ENCODE measurements at regions not wholly inside any gene's neighbourhood (a gene's known extent, or its start where the extent isn't known, plus 50 kb on each side); places are given as distances from the start of the nearest gene placed in this dataset.

DNA sequence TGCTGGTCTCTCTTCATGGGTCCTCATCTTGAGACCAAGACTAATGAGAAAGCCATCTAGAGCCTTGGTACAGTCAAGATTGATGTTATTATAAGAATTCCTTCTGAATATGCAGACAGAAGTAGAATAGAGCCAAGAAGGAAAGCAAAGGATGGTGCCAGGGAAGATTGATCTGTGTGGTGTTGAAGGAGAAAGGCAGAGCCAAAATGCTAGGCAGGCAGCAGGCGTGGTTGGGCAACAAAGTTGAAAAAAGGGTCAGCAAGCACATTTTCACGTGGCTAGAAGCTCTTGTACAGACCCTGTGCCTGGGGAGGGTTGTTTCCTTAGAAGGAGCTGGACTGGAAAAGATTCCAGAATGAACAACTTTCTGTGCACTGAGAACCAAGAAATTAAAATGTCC, 319.7 kb upstream of the ARGLU1 start:
- no peak for DNase-seq (ENCODE audit: low read depth in 2 of 2)

DNA sequence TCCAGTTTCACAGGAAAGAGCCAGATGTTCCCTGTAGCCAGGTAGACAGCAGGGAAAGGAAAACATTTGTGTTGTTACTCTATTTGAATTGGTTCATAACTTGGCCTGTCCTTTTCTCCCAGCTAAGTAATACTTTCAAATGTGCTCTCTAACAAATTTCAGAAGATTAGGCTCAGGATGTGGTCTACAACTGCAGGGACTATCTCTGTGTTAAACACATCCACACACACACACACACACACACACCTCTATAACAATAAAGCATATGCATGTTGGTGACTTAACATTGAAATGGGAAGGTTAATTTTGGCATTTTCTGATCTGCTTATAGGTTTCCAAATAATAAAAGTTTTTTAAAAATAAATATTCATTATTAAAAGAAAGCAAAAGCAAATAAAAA, 316.0 kb upstream of the ARGLU1 start:
- no peak for DNase-seq (ENCODE audit: low read depth in 2 of 2)

DNA sequence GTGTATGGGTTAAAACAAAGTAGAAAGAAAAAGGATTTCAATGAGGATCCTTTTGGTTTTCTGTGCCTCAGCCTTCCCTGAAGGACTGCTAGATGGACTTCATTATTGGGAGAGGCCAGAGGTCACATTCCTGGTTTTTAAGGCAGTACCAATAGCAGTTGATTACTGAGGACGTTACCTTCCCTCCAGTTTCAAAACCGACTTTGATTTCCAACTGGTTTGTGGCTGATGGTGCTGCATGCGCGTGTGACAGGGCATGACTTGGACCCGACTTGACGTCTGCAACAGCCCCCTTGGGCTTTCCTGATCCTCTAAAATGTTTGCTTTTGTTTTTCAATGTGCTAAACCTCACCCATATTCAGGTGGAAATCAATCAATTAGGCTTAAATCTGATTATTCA, 314.3 kb upstream of the ARGLU1 start:
- DNase-seq (ENCODE audit: low read depth in 2 of 2), result no peak

DNA sequence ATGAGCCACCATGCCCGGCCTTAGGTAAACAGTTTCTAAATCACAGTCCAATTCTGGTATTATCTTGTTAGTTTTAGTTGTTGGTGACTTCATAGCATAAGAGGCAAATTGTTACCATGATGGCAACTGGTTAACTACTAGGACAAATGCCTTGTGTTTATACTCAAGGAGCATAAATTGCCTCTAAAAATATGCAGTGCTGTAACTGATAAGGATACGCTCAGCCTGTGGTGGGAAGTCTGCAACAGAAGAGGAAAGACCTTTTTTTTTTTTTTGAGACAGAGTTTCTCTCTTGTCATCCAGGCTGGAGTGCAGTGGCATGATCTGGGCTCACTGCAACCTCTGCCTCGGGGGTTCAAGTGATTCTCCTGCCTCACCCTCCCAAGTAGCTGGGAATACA, 311.9 kb upstream of the ARGLU1 start:
- DNase-seq (ENCODE audit: low read depth in 2 of 2), result no peak

DNA sequence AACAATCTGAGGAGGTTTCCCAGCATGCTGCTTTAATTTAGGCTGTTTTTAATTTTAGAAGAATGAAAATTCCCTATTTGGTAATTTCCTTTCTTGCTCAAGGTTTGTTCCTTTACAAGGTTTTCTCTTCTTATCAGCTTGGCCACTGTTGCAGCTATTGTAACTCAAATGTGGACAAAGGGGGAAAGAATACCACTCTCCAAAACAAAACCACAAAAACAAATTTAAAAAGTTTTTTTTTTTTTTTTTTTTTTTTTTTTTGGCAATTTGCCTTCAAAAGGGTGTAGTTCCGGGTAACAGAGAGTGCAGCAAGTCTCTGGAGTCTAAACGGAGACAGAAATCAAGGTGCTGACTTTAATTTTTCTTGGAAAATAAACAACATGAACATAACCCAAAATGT, 306.4 kb upstream of the ARGLU1 start:
- no peak for DNase-seq (ENCODE audit: low read depth in 2 of 2)

DNA sequence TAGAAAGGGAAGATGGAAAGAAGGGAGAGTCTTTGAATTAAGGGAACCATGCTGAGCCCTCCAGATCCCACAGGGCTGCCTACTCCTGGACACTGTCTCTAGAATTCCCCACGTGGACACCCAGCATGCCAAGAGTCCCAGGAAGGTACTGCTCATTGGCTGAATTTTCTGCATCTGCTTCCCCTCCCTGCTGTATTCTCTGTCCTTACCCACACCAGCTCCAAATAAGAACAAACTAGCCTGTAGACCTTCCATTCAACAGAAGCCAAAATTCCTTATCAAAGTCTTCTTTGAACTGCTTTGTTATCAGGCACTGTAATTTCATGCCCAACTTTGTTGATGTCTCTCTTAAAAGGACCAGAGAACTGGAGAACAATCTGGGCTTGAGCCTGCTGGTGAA, 305.9 kb upstream of the ARGLU1 start:
- no peak for DNase-seq (ENCODE audit: low read depth in 2 of 2)

DNA sequence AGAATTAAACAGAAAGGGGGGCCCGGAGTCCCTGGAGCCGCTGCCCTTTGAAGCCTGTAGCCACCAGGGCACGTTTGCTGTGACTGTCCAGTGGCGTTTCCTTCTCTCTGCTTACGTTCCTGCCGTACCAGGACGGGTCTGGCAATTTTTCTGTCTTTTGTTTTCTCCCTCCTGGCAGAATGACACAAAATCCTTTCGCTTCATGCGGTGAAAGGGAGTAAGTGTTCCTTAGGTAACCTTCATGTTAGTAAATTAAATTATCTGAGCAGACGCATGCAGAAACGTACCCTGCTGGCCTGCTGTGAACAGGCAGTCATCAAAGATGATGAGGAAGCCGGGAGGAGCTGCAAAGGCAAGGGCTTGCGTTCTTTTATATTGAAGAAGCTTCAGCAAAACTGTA, 299.3 kb upstream of the ARGLU1 start:
- no peak for DNase-seq (ENCODE audit: low read depth in 2 of 2)

DNA sequence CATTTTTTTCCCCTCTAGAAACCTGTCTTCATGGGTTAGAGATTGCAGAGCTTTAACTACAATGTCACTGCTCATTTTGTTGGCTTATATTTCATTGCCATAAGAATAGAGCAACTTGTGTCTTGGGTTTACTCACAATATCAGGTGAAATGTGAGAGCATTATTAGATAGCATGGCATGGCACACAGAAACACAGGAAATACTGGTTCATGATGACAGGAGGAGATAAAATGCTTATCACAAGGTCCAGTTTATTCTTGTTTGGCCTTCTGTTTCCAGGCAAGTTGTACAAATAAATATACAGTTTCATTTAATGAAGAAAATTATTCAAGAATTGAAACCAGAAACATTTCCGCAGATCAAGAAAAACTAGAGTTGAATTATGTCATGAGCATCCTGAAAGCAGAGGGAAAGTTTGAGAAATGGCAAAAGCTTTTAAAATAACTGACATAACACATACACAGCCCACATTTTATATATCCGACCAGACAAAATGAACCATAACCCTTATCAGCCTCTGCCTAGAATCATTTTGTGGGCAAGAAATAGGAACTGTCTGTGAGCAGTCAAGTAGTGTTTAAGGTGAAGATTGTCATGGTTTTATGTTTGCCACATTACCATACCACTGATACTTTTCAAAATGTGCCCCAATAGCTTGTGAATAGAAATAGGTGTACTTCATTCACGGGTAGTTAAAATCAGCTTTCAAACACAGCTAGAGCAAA, 297.9 kb upstream of the ARGLU1 start:
- DNase-seq (ENCODE audit: low read depth in 2 of 2), result no peak

DNA sequence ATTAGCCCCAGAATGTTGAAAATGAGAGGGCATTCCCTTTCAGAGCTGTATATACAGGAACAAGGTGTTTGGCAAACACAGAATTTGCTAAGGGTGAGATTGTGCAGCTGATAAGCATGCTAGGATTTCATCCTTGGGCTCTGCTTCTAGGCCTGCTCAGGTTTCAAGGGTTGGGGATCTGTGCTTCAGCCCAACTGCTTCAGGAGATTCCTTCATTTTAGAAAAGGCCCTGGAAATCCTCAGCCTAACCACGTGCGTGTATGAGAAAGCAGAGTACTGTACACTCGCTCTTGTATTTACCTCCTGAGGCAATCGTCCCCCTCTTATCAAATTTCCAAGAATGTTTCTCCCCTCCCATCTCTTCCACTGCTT, 291.6 kb upstream of the ARGLU1 start:
- DNase-seq (ENCODE audit: low read depth in 2 of 2), result no peak

DNA sequence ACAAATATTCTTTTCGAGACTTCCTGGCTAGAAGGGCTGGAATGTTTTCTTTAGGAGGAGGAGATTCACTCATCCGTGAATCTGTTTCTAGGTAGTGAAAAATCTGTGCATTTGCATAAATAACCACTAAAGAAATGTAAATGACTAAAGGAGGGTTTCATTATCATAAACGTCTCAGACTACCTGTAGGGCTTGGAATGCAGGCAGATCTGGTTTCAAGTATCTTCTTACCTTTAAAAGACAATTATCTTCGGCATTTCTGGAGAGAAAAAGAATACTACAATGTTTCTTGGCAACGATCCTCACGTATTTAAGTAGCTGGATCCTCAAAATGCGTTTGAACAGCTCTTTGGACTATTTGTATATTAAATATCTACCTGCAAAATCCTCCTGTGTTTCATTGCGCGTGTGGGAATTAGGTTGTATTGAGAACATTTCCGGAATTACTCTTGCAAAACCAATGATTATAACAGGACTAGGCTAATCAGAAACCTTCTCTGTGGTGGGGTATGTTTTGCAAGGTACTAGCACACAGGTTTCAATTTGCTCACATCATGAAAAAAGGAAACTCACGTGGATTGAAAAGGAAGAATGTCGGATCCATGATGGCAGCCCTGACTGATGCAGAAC, 291.1 kb upstream of the ARGLU1 start:
- DNase-seq (ENCODE audit: low read depth in 2 of 2), result no peak

DNA sequence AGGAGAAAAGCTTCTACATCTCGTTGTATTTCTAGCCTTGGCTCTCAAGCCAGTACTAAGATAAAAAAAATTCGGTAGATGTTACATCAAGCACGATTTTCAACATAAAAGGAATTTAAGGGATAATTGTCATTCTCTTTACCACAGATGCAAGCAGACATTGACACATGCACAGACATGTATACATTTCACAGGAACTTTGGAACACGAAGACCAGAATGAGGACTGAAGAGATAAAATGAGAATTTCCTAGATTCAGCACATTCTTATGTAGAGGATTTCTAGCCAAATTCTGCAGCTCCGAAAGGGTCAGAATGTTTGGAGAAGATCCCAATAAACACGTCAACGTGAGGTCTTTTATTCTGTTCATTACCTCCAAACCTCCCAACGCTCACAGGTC, 284.5 kb upstream of the ARGLU1 start:
- no peak for DNase-seq (ENCODE audit: low read depth in 2 of 2)

DNA sequence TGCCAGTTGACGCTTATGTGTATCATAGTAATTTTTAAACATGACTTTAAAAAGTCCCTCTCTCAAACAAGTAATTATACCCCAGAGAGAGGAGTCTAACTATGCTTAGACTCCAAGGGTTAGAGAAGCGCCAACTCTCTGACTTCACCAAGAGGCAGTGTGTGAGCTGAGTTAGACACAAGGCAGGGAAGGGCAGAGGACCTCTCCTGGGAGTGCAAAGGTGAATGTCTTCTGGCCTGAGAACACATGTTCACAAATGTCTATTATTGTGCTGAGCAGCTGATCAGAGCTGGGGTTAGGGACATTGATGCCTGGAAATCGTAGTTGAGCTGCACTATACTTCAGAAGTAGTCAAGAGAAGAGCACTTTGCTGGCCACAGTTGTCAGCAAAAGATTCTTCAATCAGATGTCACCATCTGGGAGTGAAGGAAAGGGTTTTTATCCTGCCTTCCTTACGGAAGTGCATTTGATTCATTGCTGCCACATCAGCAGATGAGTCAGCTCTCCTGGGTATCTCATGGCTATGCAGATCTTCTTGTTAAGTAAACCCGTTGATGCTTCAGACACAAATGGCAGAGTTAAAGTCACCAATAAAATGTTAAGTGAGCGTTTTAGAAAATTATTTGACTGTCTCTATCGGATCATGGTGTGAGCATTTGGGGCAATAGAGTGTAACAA, 283.2 kb upstream of the ARGLU1 start:
- no peak for DNase-seq (ENCODE audit: low read depth in 2 of 2)

DNA sequence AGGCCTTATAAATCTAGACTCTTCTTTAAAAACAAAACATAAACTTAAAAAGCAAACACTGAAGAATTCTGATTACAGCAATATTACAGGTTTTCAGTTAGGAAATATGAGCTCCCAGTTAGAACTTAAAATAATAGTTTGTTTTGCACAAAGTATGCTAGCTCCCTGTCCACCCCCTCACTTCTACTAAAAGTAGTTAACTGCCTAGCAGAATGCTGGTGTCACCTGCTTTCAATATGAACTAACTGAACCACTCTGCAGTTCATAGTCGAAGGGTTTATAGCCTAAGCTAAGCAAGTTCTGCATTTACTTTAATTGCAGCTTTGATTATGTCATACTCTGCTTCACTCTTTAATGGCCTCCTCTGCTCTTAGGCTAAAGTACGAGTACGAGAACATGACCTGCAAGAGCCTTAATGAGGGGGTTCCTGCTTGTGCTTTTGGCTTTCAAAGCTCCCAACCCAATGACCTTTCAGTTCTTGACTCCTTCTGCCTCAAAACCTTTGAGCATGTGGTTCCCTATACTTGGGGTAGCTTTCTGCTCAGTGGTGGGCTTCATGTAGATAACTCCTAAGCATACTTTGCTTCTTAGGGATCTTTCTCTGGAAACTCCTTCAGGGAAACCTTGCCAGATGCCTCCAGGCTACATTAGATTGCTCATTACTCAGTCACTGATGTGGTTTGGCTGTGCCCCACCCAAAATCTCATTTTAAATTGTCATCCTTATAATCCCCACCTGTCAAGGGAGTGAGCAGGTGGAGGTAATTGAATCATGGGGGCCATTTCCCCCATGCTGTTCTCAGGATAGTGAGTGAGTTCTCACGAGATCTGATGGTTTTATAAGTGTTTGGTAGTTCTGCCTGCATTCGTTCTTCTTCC, 278.9 kb upstream of the ARGLU1 start:
- DNase-seq (ENCODE audit: low read depth in 2 of 2), result no peak

DNA sequence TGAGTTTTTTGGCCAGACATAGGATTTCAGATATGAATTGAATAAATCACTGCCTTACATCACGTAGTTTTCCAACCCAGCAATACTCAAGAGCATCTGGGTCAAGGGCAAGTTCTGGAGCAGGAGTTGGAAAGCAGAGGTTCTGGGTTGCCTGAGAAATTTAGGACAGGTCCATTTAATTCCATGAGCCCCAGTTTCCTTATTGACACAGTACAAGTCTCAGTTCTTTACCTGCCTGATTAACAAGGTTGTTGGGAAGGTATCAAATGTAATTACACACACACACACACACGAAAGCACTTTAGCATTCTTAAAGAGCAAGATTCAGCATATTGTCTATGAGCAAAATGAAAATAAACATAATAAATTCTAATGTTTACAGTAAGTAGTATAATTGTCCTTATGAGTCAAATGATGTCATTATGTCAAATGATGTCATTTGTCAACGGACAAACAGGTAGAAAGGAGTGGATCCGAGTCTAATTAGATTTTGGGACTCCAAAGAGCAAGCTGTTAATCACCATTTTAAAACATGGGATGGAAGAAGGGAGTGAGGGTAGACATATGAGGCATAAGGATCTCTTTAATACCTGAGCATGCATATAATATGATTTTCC, 268.4 kb upstream of the ARGLU1 start:
- no peak for DNase-seq (ENCODE audit: low read depth in 2 of 2)

DNA sequence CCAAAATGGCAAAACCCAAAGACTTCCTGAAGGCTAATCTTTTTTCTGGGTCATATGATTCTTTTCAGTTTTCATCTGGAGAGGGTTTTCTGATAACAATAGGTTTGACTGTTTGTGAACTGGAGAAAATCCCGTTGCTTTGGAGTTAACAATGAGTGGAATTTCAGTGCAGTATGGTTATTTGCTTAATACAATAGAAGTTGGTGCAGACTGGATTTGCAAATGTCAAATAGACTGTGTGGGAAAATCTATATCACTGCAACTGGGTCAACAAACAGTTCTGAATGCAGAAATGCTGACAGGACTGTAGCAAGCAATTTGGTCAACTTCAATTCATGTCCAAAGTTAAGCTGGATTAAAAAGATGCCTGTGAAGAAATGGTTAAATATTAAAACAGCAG, 267.5 kb upstream of the ARGLU1 start:
- DNase-seq (ENCODE audit: low read depth in 2 of 2), result no peak

DNA sequence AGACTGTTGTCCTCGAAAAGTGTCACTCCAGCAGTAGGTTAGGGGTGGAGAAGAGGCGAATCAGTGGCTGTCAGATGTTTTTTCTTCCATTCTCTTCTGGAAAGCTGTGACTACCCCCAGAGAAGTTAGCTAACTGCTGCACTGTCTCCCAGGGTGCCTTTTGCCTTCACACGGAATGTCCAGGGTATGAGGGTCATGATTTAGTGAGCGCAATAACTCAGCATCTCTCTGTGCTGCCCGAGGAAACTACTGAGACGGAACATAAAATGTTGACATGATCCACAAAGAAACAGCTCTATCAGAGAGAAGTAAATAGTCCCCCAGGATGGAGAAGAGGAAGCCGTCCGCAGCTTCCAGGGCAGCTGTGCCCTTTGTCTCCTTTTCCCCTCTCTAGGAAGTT, 254.0 kb upstream of the ARGLU1 start:
- no peak for DNase-seq (ENCODE audit: low read depth in 2 of 2)

DNA sequence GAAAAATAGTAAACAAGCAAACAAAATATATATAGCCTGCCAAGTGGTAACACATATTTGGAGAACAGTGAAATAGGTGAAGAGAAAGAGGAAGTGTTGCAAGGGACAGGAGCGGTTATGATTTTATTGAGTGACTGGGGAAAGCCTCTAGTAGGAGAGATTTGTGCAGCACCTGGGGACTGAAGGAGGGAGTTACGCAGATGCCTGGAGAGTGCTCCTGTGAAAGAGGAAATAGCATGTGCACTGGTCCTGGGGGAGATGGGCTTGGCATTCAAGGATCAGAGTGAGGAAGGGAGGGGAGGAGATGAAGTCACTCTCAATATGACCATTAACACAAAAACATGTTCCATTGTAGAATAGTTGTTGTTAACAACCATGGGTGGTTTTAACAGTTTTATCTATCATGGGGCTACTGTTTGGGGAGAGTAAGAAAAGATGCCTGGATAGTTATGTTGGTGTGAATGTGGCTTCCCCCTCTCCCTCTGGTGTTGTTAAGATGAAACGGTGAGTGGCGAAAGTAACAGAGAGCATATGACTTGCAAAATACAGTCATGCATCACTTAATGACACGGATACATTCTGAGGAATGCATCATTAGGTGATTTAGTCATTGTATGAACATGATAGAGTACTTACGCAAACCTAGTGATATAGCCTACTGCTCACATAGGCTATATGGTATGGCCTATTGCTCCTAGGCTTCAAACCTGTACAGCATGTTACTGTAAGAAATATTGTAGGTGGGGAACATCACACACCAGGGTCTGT, 251.7 kb upstream of the ARGLU1 start:
- no peak for DNase-seq (ENCODE audit: low read depth in 2 of 2)

DNA sequence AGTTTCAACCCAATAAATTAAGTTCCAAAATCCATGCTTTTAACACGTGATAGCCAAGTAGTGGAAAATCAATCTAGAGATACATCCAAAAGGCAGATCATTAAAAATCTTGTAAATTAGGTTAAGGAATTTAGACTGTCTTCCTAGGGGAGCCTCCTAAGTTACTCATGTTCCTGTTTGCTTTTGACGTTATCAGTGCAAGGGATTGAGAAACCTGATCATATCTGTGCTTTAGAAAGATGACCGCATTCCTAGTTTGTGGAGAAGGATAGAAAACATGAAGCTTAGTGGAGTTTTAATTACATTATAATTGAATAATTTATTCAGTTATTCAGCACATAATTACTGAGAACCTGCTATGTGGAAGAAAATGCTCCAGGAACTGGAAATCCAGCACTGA, 251.0 kb upstream of the ARGLU1 start:
- DNase-seq (ENCODE audit: low read depth in 2 of 2), result no peak

DNA sequence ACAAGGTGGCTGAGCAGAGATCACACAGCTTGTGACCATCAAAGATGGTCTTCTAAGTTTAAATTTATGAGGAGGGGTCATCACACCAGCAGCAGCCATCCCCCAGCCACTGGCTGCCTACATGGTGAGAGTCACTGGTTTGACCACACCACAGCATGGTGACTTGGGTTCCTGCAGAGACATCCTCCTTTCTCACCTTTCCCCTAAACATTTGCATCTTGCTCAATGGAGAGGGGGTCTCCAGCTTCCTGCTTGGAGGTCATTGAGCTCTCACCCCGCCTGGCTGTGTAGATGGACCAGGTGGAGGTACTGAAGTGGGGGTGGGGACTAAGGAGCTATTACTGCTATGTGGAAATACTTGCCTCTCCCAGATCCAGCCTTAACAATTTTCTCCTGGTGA, 247.6 kb upstream of the ARGLU1 start:
- DNase-seq (ENCODE audit: low read depth in 2 of 2), result no peak

DNA sequence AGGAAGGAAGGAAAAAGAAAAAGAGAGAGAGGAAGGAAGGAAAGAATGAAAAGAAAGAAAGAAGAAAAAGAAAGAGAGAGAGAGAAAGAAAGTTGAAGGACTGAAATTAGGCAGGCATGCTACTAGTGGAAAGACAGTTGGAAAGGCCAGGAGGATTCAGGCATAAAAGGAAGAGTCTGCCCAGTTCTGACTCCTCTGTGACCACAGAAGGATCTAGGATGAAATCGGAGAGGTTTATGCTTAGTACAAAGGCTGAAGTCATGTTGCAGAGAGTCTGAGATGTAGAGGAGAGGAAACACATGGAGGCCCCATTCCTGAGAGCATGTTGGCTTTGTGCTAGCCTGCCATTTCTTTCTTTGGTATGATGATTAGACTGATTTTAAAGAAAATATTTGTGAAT, 246.5 kb upstream of the ARGLU1 start:
- DNase-seq (ENCODE audit: low read depth in 2 of 2), result no peak

DNA sequence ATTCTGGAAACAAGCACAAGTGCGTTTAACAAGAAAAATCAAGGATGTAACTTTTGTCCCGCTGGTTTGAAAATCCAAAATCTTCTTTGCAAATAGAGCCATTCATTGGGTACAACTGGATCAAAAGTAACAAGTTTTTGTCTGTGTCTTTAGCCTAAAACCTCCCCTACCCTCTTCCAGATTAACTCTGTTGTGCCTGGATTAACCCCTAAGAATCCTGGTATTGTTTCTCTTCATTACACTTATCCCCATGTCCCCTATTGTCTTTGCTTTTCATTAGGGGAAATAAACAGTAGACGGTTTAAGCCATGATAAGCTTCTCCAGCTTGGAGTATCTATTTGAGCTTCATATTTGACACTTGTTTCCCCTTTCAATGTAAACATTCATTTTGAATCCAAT, 242.1 kb upstream of the ARGLU1 start:
- DNase-seq (ENCODE audit: low read depth in 2 of 2), result no peak

Data from activated CD8-positive, alpha-beta memory T cell treated with anti-CD3 and anti-CD28 coated beads for 4 hours (primary cell).